Endothelial cell of umbilical vein (primary cell): ENCODE measurements at regions not wholly inside any gene's neighbourhood (a gene's known extent, or its start where the extent isn't known, plus 50 kb on each side); places are given as distances from the start of the nearest gene placed in this dataset.

Experiments used
- BruUV-seq: library from RNA; stranded (reverse); fragments of 400-500 nt; replicated peaks from 2 replicates; lab custom pipeline; 2021; lab: Mats Ljungman, UMichigan
- CTCF ChIA-PET: fragments of 300-600, 350-600 bp; sonication (Branson Sonifier 250); formaldehyde crosslinking; loops from one replicate; lab custom pipeline; 2021; ENCODE audit warnings: antibody characterized with exemption, inconsistent platforms; lab: Charles Lee
- POLR2A ChIA-PET: fragments of 300-600, 350-600 bp; sonication (Branson Sonifier 250); formaldehyde crosslinking; loops from one replicate; lab custom pipeline; 2021; ENCODE audit warnings: antibody characterized with exemption, inconsistent platforms; lab: Charles Lee
- DNase-seq: peaks from one replicate; pipeline ENCODE4 v3.0.0-alpha.2; 2011; ENCODE audit warnings: low read depth, low spot score
- FAIRE-seq: peaks from 2 replicates; lab custom pipeline; 2011; peaks lifted over from hg19 to GRCh38; lab: Jason Lieb, UNC
- H2AFZ ChIP-seq: 2 replicates; pipeline ENCODE4 v1.6.0; 2012; ENCODE audit warnings: low read depth, low read length, control low read depth, inconsistent platforms
- H3K27ac ChIP-seq: 2 replicates; pipeline ENCODE4 v1.5.1; 2011; ENCODE audit warnings: low read depth, mild to moderate bottlenecking, control low read depth, low read length, moderate library complexity; ENCODE audit not compliant: insufficient read depth
- H3K27me3 ChIP-seq, 2 experiments: 2 replicates each; pipeline versions ENCODE4 v1.6.0 to v1.6.1; 2011; ENCODE audit warnings: low read length in 2 of 2, mixed read lengths in 1 of 2; ENCODE audit not compliant: control insufficient read depth in 2 of 2, insufficient read depth in 2 of 2
- H3K36me3 ChIP-seq, 2 experiments: 2 replicates in 1 of 2; 3 replicates in 1 of 2; pipeline ENCODE4 v1.5.1; 2011; ENCODE audit warnings: low read length in 2 of 2, mild to moderate bottlenecking in 1 of 2, moderate library complexity in 1 of 2; ENCODE audit not compliant: control insufficient read depth in 2 of 2, insufficient read depth in 2 of 2; ENCODE audit errors: extremely low read depth in 1 of 2
- H3K4me1 ChIP-seq: 3 replicates; pipeline ENCODE4 v1.5.1; 2011; ENCODE audit warnings: mild to moderate bottlenecking, low read length; ENCODE audit not compliant: control insufficient read depth, insufficient read depth; ENCODE audit errors: extremely low read depth
- H3K4me2 ChIP-seq: 2 replicates; pipeline ENCODE4 v1.6.1; 2011; ENCODE audit warnings: low read length, control low read depth, mixed read lengths; ENCODE audit not compliant: insufficient read depth
- H3K4me3 ChIP-seq, 3 experiments: fragments of 200-600 bp in 1 of 3; sonication (generic), shearing (Covaris generic) in 1 of 3; replicated peaks in 1 of 3; 2 replicates each; pipeline ENCODE4 v1.5.1; 2011 to 2016; ENCODE audit warnings: control low read depth in 3 of 3, low read length in 3 of 3, mild to moderate bottlenecking in 2 of 3, inconsistent platforms in 1 of 3, low read depth in 1 of 3, moderate library complexity in 1 of 3; ENCODE audit not compliant: insufficient read depth in 1 of 3
- H3K79me2 ChIP-seq: 2 replicates; pipeline ENCODE4 v1.6.0; 2012; ENCODE audit warnings: low read length, inconsistent platforms; ENCODE audit not compliant: control insufficient read depth, insufficient read depth
- H3K9ac ChIP-seq: replicated peaks from 2 replicates; pipeline ENCODE3; 2011; ENCODE audit warnings: low read length, control low read depth; ENCODE audit not compliant: insufficient read depth; ENCODE audit errors: extremely low read depth
- H3K9me1 ChIP-seq: replicated peaks from 3 replicates; pipeline ENCODE4 v1.6.0; 2011; ENCODE audit warnings: mild to moderate bottlenecking, low read length; ENCODE audit not compliant: control insufficient read depth, insufficient read depth; ENCODE audit errors: extremely low read depth
- H3K9me3 ChIP-seq: replicated peaks from 2 replicates; pipeline ENCODE4 v1.5.1; 2012; ENCODE audit warnings: low read length, inconsistent platforms; ENCODE audit not compliant: control insufficient read depth, insufficient read depth
- H4K20me1 ChIP-seq: replicated peaks from 2 replicates; pipeline ENCODE3; 2011; ENCODE audit warnings: mild to moderate bottlenecking, low read length; ENCODE audit not compliant: control insufficient read depth, insufficient read depth; ENCODE audit errors: extremely low read depth
- EZH2 ChIP-seq: IDR thresholded peaks from 2 replicates; pipeline ENCODE4 v1.6.1; 2012; ENCODE audit warnings: borderline replicate concordance, low read depth, mild to moderate bottlenecking, moderate library complexity, low read length, inconsistent platforms; ENCODE audit not compliant: severe bottlenecking
- FOS ChIP-seq: IDR thresholded peaks from 2 replicates; pipeline ENCODE4 v1.6.1; 2011; ENCODE audit warnings: mild to moderate bottlenecking, low read length, moderate library complexity, borderline replicate concordance; ENCODE audit not compliant: insufficient read depth
- GATA2 ChIP-seq: IDR thresholded peaks from 2 replicates; pipeline ENCODE4 v1.7.0; 2011; ENCODE audit warnings: low read depth, mild to moderate bottlenecking, moderate library complexity, mixed read lengths, low read length; ENCODE audit not compliant: insufficient read length, insufficient read depth
- JUN ChIP-seq: IDR thresholded peaks from 2 replicates; pipeline ENCODE4 v1.6.1; 2011; ENCODE audit warnings: borderline replicate concordance, low read depth; ENCODE audit not compliant: insufficient read length, insufficient read depth
- MYC ChIP-seq: IDR thresholded peaks from one replicate; pipeline ENCODE4 v1.6.1; 2011; ENCODE audit warnings: mild to moderate bottlenecking, low read depth, low read length
- POLR2A ChIP-seq: IDR thresholded peaks from 2 replicates; pipeline ENCODE4 v1.6.1; 2012; ENCODE audit warnings: low read depth, mild to moderate bottlenecking, control low read depth, low read length
- POLR2AphosphoS5 ChIP-seq: IDR thresholded peaks from 2 replicates; pipeline ENCODE4 v1.6.1; 2012; ENCODE audit warnings: low read depth, mild to moderate bottlenecking, control low read depth, low read length, moderate library complexity; ENCODE audit not compliant: insufficient read depth
- dilution Hi-C: fragments of 300-500 bp; cut with MboI; formaldehyde crosslinking; loops from one replicate; pipeline ENCODE4 v1.15.0; 2019; ENCODE audit warnings: low sequenced_read_pairs; ENCODE audit not compliant: extremely low pct_ligation_motif_present
- intact Hi-C: fragments of 100-400 bp; cut with micrococcal nuclease; formaldehyde crosslinking; loops from one replicate; pipeline ENCODE4 v1.10.0; 2022
- TF ChIP-seq, protein P1 (sequence below), 2 donors: IDR thresholded peaks; 1 replicate in 1 of 2; 2 replicates in 1 of 2; pipeline ENCODE4 v1.5.1; 2011; ENCODE audit warnings: low read length in 2 of 2, mild to moderate bottlenecking in 2 of 2, moderate library complexity in 2 of 2, control low read depth in 1 of 2, inconsistent platforms in 1 of 2, low read depth in 1 of 2; ENCODE audit not compliant: insufficient read depth in 1 of 2; ENCODE audit errors: extremely low read depth in 1 of 2
- TF ChIP-seq, protein P2 (sequence below): IDR thresholded peaks from 2 replicates; pipeline ENCODE4 v1.6.1; 2011; ENCODE audit not compliant: insufficient read depth, insufficient read length

DNA sequence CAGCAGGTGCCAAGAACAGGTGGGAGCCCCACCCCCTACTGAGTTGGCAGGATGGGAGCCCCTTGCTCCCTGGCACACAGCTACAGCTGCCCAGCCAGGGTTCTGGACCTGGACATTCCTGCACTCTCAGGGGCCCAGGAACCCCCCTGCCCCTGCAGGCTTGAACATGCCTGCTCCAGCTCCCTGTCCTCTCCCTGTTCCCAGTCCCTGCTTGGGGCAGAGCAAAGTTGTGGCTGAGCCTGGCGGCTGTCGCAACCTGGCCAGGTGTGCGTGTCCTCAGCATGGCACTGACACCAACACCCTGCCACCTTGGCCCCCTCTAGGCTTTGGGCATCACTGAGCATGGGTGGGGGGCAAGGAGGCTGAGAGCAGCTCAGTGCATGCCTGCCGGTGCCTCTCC lies 491.2 kb upstream of the NOX3 start:
- POLR2A ChIA-PET: no interaction called here
- dilution Hi-C loops (no loop called here), intact Hi-C loops (no loop called here)
- CTCF ChIA-PET: no interaction called here
- Histone ChIP-seq H3K4me3 (no peak overlapping the region), H3K36me3 (no peaks in the 10 kb centered on the region), H3K9me1 (no peaks in the 10 kb centered on the region), H3K27ac (no peak overlapping the region), H3K4me1 (no peaks in the 10 kb centered on the region), H3K9ac (no peak overlapping the region), H3K27me3 (no peaks in the 10 kb centered on the region), H3K79me2 (no peaks in the 10 kb centered on the region), H4K20me1 (no peaks in the 10 kb centered on the region), H3K9me3 (no peaks in the 10 kb centered on the region), H3K4me2 (no peak overlapping the region), H2AFZ (no peak overlapping the region)
- no peak for FAIRE-seq
- BruUV-seq: no TSS peak
- TF ChIP-seq EZH2 (no peak), POLR2AphosphoS5 (no peak), JUN (no peak), MYC (no peak), GATA2 (no peak), POLR2A (no peak), FOS (no peak)
- TF ChIP-seq, protein P1, sequence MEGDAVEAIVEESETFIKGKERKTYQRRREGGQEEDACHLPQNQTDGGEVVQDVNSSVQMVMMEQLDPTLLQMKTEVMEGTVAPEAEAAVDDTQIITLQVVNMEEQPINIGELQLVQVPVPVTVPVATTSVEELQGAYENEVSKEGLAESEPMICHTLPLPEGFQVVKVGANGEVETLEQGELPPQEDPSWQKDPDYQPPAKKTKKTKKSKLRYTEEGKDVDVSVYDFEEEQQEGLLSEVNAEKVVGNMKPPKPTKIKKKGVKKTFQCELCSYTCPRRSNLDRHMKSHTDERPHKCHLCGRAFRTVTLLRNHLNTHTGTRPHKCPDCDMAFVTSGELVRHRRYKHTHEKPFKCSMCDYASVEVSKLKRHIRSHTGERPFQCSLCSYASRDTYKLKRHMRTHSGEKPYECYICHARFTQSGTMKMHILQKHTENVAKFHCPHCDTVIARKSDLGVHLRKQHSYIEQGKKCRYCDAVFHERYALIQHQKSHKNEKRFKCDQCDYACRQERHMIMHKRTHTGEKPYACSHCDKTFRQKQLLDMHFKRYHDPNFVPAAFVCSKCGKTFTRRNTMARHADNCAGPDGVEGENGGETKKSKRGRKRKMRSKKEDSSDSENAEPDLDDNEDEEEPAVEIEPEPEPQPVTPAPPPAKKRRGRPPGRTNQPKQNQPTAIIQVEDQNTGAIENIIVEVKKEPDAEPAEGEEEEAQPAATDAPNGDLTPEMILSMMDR (IDR thresholded peaks at IDR 0.05; ENCODE audit: extremely low read depth in 1 of 2, insufficient read depth in 1 of 2, low read depth in 1 of 2, low read length in 2 of 2): no peak
- TF ChIP-seq, protein P2, sequence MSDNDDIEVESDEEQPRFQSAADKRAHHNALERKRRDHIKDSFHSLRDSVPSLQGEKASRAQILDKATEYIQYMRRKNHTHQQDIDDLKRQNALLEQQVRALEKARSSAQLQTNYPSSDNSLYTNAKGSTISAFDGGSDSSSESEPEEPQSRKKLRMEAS: no peak
- no peak for DNase-seq
